RWPE2 (cell line): ENCODE measurements at regions not wholly inside any gene's neighbourhood (a gene's known extent, or its start where the extent isn't known, plus 50 kb on each side); places are given as distances from the start of the nearest gene placed in this dataset.

Experiments used
- ATAC-seq: fragments of 200-7000 bp; cut with Tn5 transposase; 3 replicates; pipeline ENCODE4 v1.9.1; 2021; ENCODE audit warnings: low read depth
- DNase-seq: peaks from one replicate; pipeline ENCODE4 v3.0.0-alpha.2; 2020; ENCODE audit warnings: low spot score
- H3K27ac ChIP-seq: fragments of 450-650 bp; 2 replicates; pipeline ENCODE4 v1.5.1; 2017; ENCODE audit warnings: mild to moderate bottlenecking; ENCODE audit not compliant: poor library complexity, severe bottlenecking
- H3K27me3 ChIP-seq: fragments of 250-450 bp; sonication (Bioruptor Pico); 2 replicates; pipeline ENCODE4 v1.5.1; 2021; ENCODE audit warnings: mild to moderate bottlenecking, moderate library complexity; ENCODE audit not compliant: insufficient read depth, poor library complexity, severe bottlenecking
- H3K36me3 ChIP-seq: fragments of 250-450 bp; sonication (Bioruptor Pico); 2 replicates; pipeline ENCODE4 v1.5.1; 2020; ENCODE audit warnings: low read depth, mild to moderate bottlenecking, moderate library complexity
- H3K4me1 ChIP-seq: fragments of 250-450 bp; sonication (Bioruptor Pico); 2 replicates; pipeline ENCODE4 v1.5.1; 2021; ENCODE audit warnings: mild to moderate bottlenecking, moderate library complexity; ENCODE audit not compliant: insufficient read depth, poor library complexity, severe bottlenecking
- H3K4me3 ChIP-seq: fragments of 250-450 bp; sonication (Bioruptor Pico); 2 replicates; pipeline ENCODE4 v1.5.1; 2021; ENCODE audit warnings: mild to moderate bottlenecking, moderate library complexity; ENCODE audit not compliant: severe bottlenecking
- H3K9me3 ChIP-seq: fragments of 250-450 bp; sonication (Bioruptor Pico); 2 replicates; pipeline ENCODE4 v1.5.1; 2021; ENCODE audit warnings: mild to moderate bottlenecking, moderate library complexity; ENCODE audit not compliant: severe bottlenecking
- CTCF ChIP-seq: fragments of 450-650 bp; IDR thresholded peaks from one replicate; pipeline ENCODE4 v1.5.1; 2017; ENCODE audit warnings: mild to moderate bottlenecking, moderate library complexity; ENCODE audit not compliant: poor library complexity, severe bottlenecking

- Histone ChIP-seq H3K27ac (no peak overlapping the region), H3K4me1 (no peaks in the 10 kb centered on the region), H3K27me3 (no peaks in the 10 kb centered on the region), H3K9me3 (no peaks in the 10 kb centered on the region), H3K36me3 (no peaks in the 10 kb centered on the region), H3K4me3 (no peak overlapping the region)
- TF ChIP-seq CTCF = no peak
- ATAC-seq = no peak
- no peak for DNase-seq
Measured at GRCh38 chr2:52724585-52724984, 1043.0 kb upstream of the CHAC2 start.

GRCh38 chr2:52717836-52718235 lies 1049.8 kb upstream of the CHAC2 start:
- Histone ChIP-seq H3K27me3 (no peaks in the 10 kb centered on the region), H3K4me3 (no peak overlapping the region), H3K4me1 (no peaks in the 10 kb centered on the region), H3K27ac (no peak overlapping the region), H3K9me3 (no peaks in the 10 kb centered on the region), H3K36me3 (no peaks in the 10 kb centered on the region)
- DNase-seq (no peak), ATAC-seq (no peak)
- TF ChIP-seq CTCF = no peak

GRCh38 chr2:52710810-52711618 lies 1056.6 kb upstream of the CHAC2 start:
- Histone ChIP-seq H3K27ac (no peak overlapping the region), H3K4me3 (no peak overlapping the region), H3K36me3 (no peaks in the 10 kb centered on the region), H3K4me1 (no peaks in the 10 kb centered on the region), H3K27me3 (no peaks in the 10 kb centered on the region), H3K9me3 (no peaks in the 10 kb centered on the region)
- TF ChIP-seq CTCF = no peak
- ATAC-seq = no peak
- no peak for DNase-seq

- H3K36me3 ChIP-seq = no peaks in the 10 kb centered on the region
- DNase-seq (no peak), ATAC-seq (no peak)
- TF ChIP-seq CTCF = no peak
- H3K27ac ChIP-seq = no peak overlapping the region
- no peaks in the 10 kb centered on the region for H3K27me3 ChIP-seq
- no peaks in the 10 kb centered on the region for H3K4me1 ChIP-seq
- no peaks in the 10 kb centered on the region for H3K9me3 ChIP-seq
- no peak overlapping the region for H3K4me3 ChIP-seq
Measured at GRCh38 chr2:52704251-52704650, 1063.4 kb upstream of the CHAC2 start.

GRCh38 chr2:52703004-52703403 lies 1064.6 kb upstream of the CHAC2 start:
- no peak for TF ChIP-seq CTCF
- Histone ChIP-seq H3K27ac (no peak overlapping the region), H3K27me3 (no peaks in the 10 kb centered on the region), H3K4me3 (no peak overlapping the region), H3K36me3 (no peaks in the 10 kb centered on the region), H3K9me3 (no peaks in the 10 kb centered on the region), H3K4me1 (no peaks in the 10 kb centered on the region)
- DNase-seq (no peak), ATAC-seq (no peak)
